ACC112 (cell line): ENCODE measurements at regions not wholly inside any gene's neighbourhood (a gene's known extent, or its start where the extent isn't known, plus 50 kb on each side); places are given as distances from the start of the nearest gene placed in this dataset.

Experiments
- H2AFZ ChIP-seq: fragments of 200-600 bp; sonication (generic); one replicate; pipeline ENCODE4 v1.6.0; 2017; ENCODE audit warnings: antibody characterized with exemption, low read length; ENCODE audit not compliant: unreplicated experiment
- H3K27ac ChIP-seq: fragments of 200-600 bp; sonication (generic); 2 replicates; pipeline ENCODE4 v1.5.1; 2014; ENCODE audit warnings: low read depth, mild to moderate bottlenecking, antibody characterized with exemption, low read length, moderate library complexity
- H3K27me3 ChIP-seq: fragments of 200-600 bp; sonication (generic); 2 replicates; pipeline ENCODE4 v1.6.1; 2014; ENCODE audit warnings: mild to moderate bottlenecking, antibody characterized with exemption, low read length, moderate library complexity, mixed read lengths; ENCODE audit not compliant: insufficient read depth
- H3K36me3 ChIP-seq: fragments of 200-600 bp; sonication (generic); 2 replicates; pipeline ENCODE4 v1.6.1; 2016; ENCODE audit warnings: mild to moderate bottlenecking, antibody characterized with exemption, low read length, moderate library complexity, mixed read lengths; ENCODE audit not compliant: insufficient read depth
- H3K4me1 ChIP-seq: fragments of 200-600 bp; sonication (generic); one replicate; pipeline ENCODE4 v1.6.1; 2016; ENCODE audit warnings: low read length, mixed read lengths; ENCODE audit not compliant: insufficient read depth, unreplicated experiment, control insufficient read depth
- H3K4me3 ChIP-seq: fragments of 200-600 bp; sonication (generic); 2 replicates; pipeline ENCODE4 v1.5.1; 2014; ENCODE audit warnings: mild to moderate bottlenecking, low read depth, low read length
- H3K79me2 ChIP-seq: fragments of 200-600 bp; sonication (generic); one replicate; pipeline ENCODE4 v1.6.0; 2016; ENCODE audit warnings: low read length; ENCODE audit not compliant: control insufficient read depth, unreplicated experiment, insufficient read depth

DNA sequence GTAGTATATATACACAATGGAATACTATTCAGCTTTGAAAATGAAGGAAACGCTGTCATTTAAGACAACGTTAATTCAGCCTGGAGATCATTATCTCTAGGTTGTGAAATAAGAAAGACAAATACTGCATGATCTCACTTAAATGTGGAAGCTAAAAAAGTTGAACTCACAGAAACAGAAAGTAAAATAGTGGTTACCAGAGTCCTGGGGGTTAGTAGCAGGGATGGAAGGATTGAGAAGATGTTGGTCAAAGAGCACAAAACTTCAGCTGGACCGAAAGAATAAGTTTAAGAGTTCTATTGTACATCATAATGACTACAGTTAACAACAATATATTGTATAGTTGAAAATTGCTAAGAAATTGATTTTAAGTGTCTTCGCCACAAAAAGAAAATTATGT, 670.3 kb downstream of the NR4A2 start:
- Histone ChIP-seq H3K27me3 (no peaks in the 10 kb centered on the region), H3K36me3 (no peaks in the 10 kb centered on the region), H3K79me2 (no peaks in the 10 kb centered on the region), H3K4me3 (no peak overlapping the region), H2AFZ (no peak overlapping the region), H3K27ac (no peak overlapping the region), H3K4me1 (no peaks in the 10 kb centered on the region)

DNA sequence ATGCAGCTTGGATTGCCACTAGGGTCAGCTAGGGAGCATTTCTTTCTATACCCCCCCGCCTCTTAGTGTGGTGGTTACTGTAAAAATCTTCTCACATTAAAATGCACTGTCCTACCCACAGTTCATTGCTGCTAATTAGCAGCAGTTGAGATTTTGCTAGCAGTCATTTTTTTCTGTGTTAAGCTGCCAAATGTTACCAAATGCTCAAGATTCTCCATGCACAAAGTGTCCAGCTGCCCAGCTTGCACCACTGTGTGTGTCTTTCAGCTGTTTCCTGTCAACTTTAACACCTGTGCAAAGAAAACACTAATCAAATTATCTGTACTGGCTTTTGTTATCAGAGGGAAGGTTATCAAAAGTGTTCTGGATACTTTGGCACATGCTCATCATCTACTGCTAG, 679.3 kb downstream of the NR4A2 start:
- H3K36me3 ChIP-seq = no peaks in the 10 kb centered on the region
- no peaks in the 10 kb centered on the region for H3K27me3 ChIP-seq
- no peak overlapping the region for H3K27ac ChIP-seq
- H3K79me2 ChIP-seq = no peaks in the 10 kb centered on the region
- H2AFZ ChIP-seq = no peak overlapping the region
- no peak overlapping the region for H3K4me3 ChIP-seq
- no peaks in the 10 kb centered on the region for H3K4me1 ChIP-seq

DNA sequence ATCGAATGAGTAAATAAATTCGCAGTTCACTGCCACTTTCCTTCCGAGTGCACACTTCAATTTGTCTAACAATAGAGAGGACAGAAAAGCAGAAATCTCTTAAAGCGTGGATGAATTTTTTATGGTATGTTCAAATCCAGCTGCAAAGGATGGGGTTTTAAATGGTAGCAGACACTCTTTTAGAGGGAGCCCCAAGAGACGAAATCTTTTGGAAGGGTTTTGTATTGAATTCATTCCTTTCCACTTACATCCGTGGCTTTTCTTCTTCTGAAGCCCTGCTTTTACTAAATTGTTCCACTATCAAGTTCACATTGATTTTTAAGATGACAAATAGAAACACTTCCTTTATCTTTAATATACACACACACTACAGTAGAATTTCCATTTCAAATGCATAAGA, 680.7 kb downstream of the NR4A2 start:
- no peaks in the 10 kb centered on the region for H3K27me3 ChIP-seq
- no peaks in the 10 kb centered on the region for H3K79me2 ChIP-seq
- no peak overlapping the region for H3K27ac ChIP-seq
- no peak overlapping the region for H2AFZ ChIP-seq
- H3K4me1 ChIP-seq = no peaks in the 10 kb centered on the region
- no peaks in the 10 kb centered on the region for H3K36me3 ChIP-seq
- no peak overlapping the region for H3K4me3 ChIP-seq

DNA sequence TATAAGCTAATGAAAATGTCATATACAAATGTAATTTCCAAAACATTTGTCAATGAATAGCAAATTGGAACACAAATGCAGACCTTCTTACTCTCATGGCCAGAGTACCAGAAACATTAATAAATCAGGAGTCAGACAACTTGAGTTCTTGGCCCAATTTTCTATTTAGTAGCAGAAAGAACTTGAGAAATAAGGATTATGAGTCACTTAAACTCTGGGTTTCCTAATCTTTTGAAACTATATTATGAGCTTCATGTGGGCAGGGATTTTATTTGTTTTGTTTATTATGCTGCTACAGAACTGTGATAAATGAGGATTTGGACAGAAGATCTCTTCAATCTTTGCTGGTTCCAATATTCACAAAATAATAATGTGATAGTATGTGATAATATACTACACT, 686.7 kb downstream of the NR4A2 start:
- H3K27ac ChIP-seq = no peak overlapping the region

DNA sequence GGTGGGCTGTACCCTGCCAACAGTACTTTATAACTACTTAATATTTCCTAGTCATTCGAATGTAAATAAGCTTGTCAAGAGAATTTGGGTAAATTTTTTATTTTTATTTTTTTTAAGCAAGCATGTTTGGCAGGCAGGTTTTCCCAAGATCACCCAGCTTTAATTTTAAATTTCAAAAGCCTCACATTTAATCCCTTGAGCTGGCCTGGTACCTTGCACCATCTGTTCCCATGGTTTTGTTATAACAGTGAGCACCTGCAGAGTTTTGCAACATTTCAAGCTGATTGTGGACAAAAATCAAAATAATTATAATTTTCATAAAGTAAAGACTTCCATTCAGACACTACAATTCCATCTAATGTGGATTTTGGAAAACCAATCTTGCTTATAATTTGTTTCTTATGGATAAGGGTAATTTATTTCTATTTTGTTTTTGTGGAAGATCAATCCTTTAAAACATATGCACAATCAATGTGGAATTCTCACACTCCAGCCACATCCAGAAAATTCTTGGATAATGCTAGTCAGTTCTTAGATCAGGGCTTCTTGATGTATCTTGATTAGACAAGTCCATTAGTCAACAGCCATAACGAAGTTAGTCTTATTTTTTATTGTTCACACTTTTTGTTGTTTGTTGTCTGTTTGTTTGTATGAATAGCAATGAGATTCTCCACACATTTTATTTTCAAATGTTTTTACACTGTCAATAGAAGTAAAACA, 689.3 kb downstream of the NR4A2 start:
- H2AFZ ChIP-seq = no peak overlapping the region
- H3K79me2 ChIP-seq = no peaks in the 10 kb centered on the region
- H3K27me3 ChIP-seq = no peaks in the 10 kb centered on the region
- no peak overlapping the region for H3K27ac ChIP-seq
- no peaks in the 10 kb centered on the region for H3K4me1 ChIP-seq
- H3K36me3 ChIP-seq = no peaks in the 10 kb centered on the region
- H3K4me3 ChIP-seq = no peak overlapping the region

More for the DNA sequence above, 686.7 kb downstream of the NR4A2 start:
- no peak overlapping the region for H3K4me3 ChIP-seq
- no peaks in the 10 kb centered on the region for H3K79me2 ChIP-seq
- no peaks in the 10 kb centered on the region for H3K36me3 ChIP-seq
- no peaks in the 10 kb centered on the region for H3K4me1 ChIP-seq
- H2AFZ ChIP-seq = no peak overlapping the region
- H3K27me3 ChIP-seq = no peaks in the 10 kb centered on the region

DNA sequence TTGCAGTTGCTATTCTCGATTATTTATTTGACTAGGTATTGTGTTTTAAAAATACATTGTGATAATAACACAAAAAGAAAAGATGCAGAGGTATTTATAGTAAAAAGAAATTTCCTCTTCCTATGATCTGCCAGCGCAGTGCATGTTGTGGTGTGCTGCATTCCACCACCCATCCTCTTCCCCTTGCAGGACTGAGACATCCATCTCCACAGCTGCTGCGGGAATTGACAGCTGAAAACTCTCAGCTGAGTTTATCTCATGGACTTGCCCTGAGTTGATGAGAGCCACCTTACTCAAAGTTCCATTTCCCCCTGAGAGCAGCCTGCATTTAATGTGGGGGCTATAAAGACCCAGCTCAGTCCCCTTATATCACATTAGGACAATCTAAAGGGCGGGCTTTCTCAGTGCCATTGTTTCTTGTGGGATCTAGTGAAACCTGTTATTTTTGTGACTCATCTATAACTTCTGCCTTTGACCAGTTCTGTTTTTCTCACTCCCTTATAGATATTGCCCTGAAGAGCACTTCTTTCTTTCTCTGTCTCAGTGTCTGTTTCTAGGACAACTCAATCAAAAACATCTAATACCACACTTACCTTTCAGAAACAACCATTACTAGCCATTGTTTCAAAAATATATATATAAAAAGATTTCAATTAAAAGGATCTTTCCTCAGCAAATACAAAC, 698.5 kb downstream of the NR4A2 start:
- Histone ChIP-seq H3K27ac (no peak overlapping the region), H3K27me3 (no peaks in the 10 kb centered on the region), H2AFZ (no peak overlapping the region), H3K36me3 (no peaks in the 10 kb centered on the region), H3K4me1 (no peaks in the 10 kb centered on the region), H3K4me3 (no peak overlapping the region), H3K79me2 (no peaks in the 10 kb centered on the region)

DNA sequence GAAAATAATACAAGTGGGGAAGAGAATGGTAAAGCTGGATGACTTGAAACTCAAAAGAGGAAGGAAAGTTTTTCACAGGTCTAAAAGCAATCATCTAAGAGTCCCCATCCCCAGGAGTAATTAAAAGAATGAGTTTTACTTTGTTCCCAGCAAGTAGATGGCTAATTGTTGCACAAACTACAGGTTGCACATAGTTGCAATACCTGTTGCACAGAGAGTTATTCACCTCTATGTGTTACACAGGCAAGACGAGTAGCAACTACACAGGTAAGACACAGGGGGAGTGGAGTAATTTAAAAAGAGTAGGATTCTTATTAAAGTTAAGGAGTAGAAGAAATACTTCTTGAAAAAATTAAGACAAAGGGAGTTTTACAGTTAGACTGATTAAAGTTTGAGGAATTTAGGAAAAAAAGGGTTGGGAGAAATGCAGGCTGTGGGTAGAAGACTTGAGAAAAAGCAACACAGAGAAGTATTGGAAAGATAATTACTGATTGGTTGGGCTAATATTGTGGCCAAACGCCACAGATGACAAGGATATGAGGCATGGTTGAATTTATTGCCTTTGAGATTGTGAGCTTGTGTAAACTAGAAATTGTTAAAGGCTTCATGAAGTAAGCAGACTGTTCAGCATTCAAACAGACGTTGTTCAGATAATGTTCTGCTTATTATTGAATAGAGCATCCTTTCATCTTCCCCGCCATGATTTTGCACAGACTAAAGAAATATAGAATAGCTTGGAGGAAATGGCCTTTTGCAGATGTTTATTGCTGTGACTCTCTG, 699.3 kb downstream of the NR4A2 start:
- H3K4me1 ChIP-seq = no peaks in the 10 kb centered on the region
- no peaks in the 10 kb centered on the region for H3K79me2 ChIP-seq
- H2AFZ ChIP-seq = no peak overlapping the region
- H3K36me3 ChIP-seq = no peaks in the 10 kb centered on the region
- H3K27ac ChIP-seq = no peak overlapping the region
- H3K27me3 ChIP-seq = no peaks in the 10 kb centered on the region
- H3K4me3 ChIP-seq = no peak overlapping the region

DNA sequence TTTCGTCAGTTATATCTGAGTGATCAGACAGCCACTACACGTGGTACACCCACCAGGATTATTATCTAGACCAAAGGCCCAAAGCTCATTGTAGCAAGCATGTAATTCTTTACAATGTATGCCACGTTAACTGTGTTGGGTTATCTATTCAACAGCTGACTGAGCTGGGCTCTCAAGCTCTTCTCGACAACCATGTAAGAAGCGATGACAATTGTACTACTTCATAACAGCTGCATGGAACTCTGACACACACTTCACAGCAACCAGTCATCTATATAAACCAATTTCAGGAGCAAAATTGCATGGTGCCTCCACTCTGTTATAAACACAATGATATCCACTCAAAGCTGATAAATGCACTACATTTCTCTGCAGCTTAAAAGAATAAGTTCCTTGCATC, 701.8 kb downstream of the NR4A2 start:
- Histone ChIP-seq H3K79me2 (no peaks in the 10 kb centered on the region), H3K4me1 (no peaks in the 10 kb centered on the region), H3K27ac (no peak overlapping the region), H3K36me3 (no peaks in the 10 kb centered on the region), H3K4me3 (no peak overlapping the region), H2AFZ (no peak overlapping the region), H3K27me3 (no peaks in the 10 kb centered on the region)

DNA sequence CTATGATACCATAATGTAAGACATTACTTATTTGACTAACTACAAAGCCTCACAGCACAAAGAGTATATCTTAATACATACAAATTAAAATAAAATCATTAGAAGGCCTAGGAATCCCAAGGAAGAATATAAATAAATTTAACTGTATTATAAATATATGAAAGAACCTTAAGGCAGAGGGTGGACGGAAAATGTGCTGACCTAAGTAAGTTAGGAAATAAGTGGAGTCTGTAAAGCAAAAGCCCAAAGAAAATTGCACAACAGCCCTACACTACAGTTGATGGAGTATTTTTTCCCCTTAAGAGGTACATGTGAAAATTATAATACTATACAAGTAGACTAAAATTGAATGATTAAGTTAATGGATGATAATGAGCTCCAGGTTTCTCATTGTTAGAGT, 710.1 kb downstream of the NR4A2 start:
- no peak overlapping the region for H3K4me3 ChIP-seq
- H2AFZ ChIP-seq = no peak overlapping the region
- H3K4me1 ChIP-seq = no peaks in the 10 kb centered on the region
- H3K27ac ChIP-seq = no peak overlapping the region
- no peaks in the 10 kb centered on the region for H3K36me3 ChIP-seq
- H3K27me3 ChIP-seq = no peaks in the 10 kb centered on the region
- no peaks in the 10 kb centered on the region for H3K79me2 ChIP-seq

DNA sequence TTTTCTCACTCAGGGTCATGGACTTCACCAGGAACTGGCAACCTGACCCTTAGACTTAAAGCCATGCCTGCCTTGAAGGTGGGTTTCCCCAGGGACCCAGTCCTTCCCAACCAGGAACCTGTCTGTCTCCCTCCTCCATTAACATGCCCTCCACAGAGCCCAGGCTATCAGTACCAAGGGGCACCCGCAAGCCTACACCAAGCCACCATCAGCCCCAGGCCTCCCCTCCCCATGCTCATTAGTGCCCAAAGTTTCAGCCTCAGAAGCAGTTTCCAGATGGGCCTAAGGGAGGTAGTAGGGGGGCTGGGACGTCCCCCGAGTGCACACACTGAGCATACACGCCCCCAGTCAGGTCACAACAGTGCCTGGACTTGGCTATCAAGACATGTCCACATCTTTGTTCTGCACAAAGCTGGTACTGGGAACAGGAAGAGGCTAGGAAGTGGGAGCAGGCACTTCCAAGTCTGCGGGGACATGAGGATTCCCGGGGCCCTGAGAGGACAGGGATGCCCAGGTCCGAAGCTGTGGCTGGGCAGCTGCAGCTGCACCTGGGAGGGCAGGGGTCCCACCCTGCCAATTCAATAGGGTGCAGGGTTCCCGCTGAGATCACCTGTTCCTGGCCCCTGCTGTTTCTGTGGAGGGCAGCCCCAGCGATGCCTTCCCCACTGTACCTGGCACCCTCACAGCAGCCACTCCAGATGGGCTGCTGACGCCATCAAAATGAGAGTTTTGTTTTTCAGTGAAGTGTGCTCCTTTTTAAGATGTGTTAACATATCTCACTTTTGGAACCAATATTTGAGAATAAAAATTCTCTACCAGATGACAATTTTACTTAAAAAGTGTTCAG, 731.4 kb downstream of the NR4A2 start:
- Histone ChIP-seq H3K27me3 (no peaks in the 10 kb centered on the region), H3K27ac (no peak overlapping the region), H3K4me1 (no peaks in the 10 kb centered on the region), H3K36me3 (no peaks in the 10 kb centered on the region), H3K4me3 (no peak overlapping the region), H3K79me2 (no peaks in the 10 kb centered on the region), H2AFZ (no peak overlapping the region)
